D721Med (cell line): ENCODE measurements at regions not wholly inside any gene's neighbourhood (a gene's known extent, or its start where the extent isn't known, plus 50 kb on each side); places are given as distances from the start of the nearest gene placed in this dataset.

Experiments
- DNase-seq: peaks from one replicate; pipeline ENCODE4 v3.0.0; 2011; ENCODE audit warnings: low spot score; ENCODE audit not compliant: insufficient read length
- FAIRE-seq: peaks from 2 replicates; lab custom pipeline; 2011; peaks lifted over from hg19 to GRCh38; lab: Jason Lieb, UNC
- TF ChIP-seq, protein P1 (sequence below): IDR thresholded peaks from 2 replicates; pipeline ENCODE4 v1.5.1; 2012; ENCODE audit warnings: mild to moderate bottlenecking, control low read depth; ENCODE audit not compliant: insufficient read depth; ENCODE audit errors: missing control alignments

DNA sequence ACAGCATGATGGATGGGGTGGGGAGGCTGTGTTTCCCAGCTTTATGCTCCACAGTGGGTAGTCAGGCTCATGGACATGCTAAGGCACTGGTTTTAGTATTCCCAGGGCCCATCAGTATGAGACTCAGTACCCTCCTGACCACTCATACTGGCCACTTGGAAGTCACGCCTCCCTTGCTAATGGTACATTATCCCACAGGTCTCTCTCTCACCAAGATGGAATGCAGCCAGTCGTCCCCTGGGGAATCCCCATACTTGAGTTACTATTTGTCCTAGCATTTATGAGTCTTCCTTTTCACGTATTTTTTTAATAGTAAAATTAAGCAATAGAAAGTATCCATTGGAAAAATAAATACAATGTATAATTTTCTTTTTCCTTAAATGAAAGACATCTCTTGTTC, 80.6 kb upstream of the TBX20 start:
- DNase-seq: no peak
- TF ChIP-seq, protein P1, sequence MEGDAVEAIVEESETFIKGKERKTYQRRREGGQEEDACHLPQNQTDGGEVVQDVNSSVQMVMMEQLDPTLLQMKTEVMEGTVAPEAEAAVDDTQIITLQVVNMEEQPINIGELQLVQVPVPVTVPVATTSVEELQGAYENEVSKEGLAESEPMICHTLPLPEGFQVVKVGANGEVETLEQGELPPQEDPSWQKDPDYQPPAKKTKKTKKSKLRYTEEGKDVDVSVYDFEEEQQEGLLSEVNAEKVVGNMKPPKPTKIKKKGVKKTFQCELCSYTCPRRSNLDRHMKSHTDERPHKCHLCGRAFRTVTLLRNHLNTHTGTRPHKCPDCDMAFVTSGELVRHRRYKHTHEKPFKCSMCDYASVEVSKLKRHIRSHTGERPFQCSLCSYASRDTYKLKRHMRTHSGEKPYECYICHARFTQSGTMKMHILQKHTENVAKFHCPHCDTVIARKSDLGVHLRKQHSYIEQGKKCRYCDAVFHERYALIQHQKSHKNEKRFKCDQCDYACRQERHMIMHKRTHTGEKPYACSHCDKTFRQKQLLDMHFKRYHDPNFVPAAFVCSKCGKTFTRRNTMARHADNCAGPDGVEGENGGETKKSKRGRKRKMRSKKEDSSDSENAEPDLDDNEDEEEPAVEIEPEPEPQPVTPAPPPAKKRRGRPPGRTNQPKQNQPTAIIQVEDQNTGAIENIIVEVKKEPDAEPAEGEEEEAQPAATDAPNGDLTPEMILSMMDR: no peak
- FAIRE-seq: no peak

DNA sequence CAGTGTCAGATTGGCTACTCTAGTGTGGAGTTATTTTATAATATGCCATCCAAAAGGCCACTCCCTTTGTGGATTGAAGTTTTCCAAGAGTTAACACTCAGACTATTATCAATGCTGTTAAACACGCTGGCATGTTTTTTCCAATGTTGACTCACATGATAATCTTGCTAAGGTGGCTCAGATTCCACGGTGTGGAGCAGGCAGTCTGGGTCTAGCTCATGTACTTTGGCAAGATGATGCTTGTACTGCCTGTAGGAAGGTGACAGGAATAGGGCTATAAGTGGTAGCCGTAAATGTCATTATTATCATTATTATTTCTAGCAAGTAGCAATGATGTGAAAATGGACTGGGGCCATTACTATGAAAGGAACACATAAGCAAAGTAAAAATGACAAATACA, 79.4 kb upstream of the TBX20 start:
- no peak for DNase-seq
- FAIRE-seq: no peak
- TF ChIP-seq, protein P1: no peak

DNA sequence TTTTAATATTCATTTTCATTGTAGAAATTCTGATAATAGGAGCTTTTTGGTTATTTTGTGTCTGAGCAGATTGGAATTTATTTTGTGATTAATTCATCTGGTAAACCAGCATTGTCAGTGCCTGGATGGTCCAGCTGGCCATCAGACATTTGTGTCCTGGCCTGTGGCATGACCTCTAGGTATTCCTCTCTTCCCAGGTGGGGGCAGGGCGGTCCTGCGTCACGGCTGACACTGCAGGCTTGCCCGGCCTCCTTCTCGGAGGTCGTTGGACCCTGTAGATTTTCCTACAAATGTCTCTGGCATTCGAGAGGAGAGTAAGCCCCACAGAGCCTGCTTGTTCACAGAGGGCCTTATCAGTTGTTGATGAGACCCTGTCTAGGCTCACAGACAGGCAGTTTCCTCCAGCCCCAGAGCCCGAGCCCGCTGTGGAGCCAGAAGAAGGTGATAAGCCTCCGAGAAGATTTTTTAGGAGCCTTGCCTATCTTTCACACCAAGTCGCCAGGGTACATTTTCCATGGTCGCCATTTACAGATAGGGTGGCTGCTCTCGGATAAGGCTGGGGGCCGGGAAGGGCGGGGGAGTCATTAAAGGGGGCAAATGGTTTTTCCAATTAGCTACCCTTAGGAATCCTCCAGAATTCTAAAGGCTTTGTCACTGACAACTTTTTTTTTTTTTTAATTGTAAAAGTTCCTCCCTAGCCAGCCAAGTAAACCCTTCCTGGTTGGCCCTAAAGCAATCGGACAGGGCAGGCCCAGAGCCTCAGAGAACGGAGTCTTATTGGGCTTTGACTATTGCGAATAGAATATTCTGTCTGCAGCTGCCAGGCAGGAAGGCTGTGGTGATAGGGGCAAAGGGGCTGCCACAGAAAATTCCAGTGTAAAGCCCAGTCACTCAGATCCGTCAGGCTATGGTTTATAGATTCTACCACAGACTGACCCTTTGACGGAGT, 78.1 kb upstream of the TBX20 start:
- TF ChIP-seq, protein P1: no peak
- no peak for DNase-seq
- FAIRE-seq: no peak

DNA sequence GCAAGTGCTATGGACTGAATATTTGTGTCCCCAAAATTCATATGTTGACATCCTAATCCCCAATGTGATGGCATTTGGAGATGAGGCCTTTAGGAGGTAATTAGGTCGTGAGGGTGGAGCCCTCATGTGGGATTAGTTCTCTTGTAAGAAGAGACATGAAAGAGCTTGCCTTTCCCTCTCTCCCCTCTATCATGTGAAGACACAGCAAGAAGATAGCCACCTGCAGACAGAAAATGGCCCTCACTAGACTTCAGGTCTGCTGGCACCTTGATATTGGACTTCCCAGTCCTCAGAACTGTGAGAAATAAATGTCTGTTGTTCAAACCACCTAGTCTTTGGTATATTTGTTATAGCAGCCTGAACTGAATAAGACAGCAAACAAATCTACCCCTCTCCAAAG, 75.1 kb upstream of the TBX20 start:
- TF ChIP-seq, protein P1: no peak
- no peak for FAIRE-seq
- no peak for DNase-seq

DNA sequence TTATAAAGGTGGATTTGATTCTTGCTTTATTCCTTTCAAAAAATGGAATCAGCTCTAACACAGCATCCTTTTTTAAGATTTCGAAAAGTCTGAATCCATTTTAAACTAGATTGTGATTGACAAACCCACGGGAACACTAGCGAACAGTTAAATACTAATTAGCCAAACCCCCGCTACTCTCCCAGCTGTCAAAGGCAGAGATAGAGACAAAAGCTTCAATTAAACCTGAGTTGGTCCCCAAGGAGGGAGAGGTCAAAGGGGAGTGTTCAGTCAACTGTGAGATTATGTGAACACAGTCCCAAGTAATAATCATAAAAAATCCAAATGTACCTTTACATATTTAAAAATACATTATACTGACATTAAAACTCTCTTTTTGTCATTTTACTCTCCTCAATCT, 65.7 kb upstream of the TBX20 start:
- FAIRE-seq (no peak), DNase-seq (no peak)
- TF ChIP-seq, protein P1: no peak

DNA sequence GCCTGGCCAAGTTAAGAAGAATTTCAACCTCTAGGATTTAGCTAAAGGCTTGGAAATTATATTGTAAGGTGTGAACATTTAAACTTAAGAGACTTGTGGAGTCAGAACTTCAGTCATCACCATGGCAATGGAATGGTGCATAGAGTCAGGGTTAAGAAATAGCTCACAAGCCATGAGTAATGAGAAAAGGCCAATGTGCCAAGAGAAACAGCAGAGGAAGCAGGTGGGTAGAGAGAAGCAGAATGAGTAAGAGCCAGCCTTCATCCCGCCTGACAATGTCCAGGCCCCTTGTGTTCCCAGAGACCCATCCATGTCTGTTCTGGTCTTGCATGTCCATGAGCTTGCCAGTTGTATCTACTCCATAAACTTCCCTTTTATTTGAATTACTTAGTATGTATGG, 62.6 kb upstream of the TBX20 start:
- FAIRE-seq (no peak), DNase-seq (no peak)
- TF ChIP-seq, protein P1: no peak

DNA sequence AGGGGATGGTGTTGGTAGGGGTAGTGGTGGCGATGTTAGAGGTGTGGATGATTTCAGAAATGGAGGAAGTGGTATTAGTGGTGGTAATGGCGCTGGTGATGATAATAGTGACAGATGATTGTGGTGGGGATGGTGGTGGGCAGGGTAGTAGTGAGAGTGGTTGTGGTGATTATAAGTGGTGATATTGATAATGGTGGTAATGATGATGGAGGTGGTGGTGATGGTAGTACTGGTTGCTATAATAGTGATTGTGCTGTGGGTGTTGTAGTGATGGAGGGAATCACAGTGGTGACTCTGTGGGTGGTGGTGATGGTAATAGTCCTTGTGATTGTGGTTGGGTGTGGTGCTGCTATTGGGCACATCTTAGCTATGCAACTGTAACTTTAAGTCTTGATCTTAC, 61.6 kb upstream of the TBX20 start:
- FAIRE-seq: no peak
- TF ChIP-seq, protein P1: no peak
- DNase-seq: no peak
